Uterus (tissue), 3 donors: ENCODE measurements at regions not wholly inside any gene's neighbourhood (a gene's known extent, or its start where the extent isn't known, plus 50 kb on each side); places are given as distances from the start of the nearest gene placed in this dataset.

Experiments used
- DNase-seq, 2 donors: peaks; one replicate each; pipeline ENCODE4 v3.0.0-alpha.2; 2019 to 2020
- H3K27ac ChIP-seq, 2 donors: fragments of 200-600 bp; sonication (generic); 1 replicate in 1 of 2; 2 replicates in 1 of 2; pipeline ENCODE4 v1.5.1; 2016 to 2018
- H3K27me3 ChIP-seq, 2 donors: fragments of 200-600 bp; sonication (generic); one replicate each; pipeline ENCODE4 v1.5.1; 2018 to 2019; ENCODE audit warnings: control low read depth in 1 of 2
- H3K36me3 ChIP-seq, 2 donors: fragments of 200-600 bp; sonication (generic); one replicate each; pipeline ENCODE4 v1.5.1; 2019; ENCODE audit warnings: control low read depth in 1 of 2
- H3K4me1 ChIP-seq, 2 donors: fragments of 200-600 bp; sonication (generic); one replicate each; pipeline ENCODE4 v1.5.1; 2018 to 2019; ENCODE audit warnings: control low read depth in 1 of 2
- H3K4me3 ChIP-seq, 2 donors: fragments of 200-600 bp; sonication (generic); 1 replicate in 1 of 2; 2 replicates in 1 of 2; pipeline ENCODE4 v1.5.1; 2018 to 2019; ENCODE audit warnings: mild to moderate bottlenecking in 1 of 2
- H3K9me3 ChIP-seq, 2 donors: fragments of 200-600 bp; sonication (generic); one replicate each; pipeline ENCODE4 v1.5.1; 2019; ENCODE audit warnings: control low read depth in 1 of 2
- CTCF ChIP-seq, 4 experiments: fragments of 200-600 bp in 2 of 4; fragments of 450-650 bp in 2 of 4; sonication (generic) in 2 of 4; IDR thresholded peaks; one replicate each; pipeline ENCODE4 v1.5.1; 2016 to 2019; ENCODE audit warnings: antibody characterized with exemption in 4 of 4, mild to moderate bottlenecking in 2 of 4, moderate library complexity in 1 of 4
- POLR2A ChIP-seq, 2 donors: fragments of 450-650 bp; IDR thresholded peaks; one replicate each; pipeline ENCODE4 v1.6.1; 2016; ENCODE audit warnings: antibody characterized with exemption in 2 of 2, mild to moderate bottlenecking in 1 of 2, moderate library complexity in 1 of 2
- intact Hi-C: fragments of 100-400 bp; cut with DNase I; formaldehyde crosslinking; loops from one replicate; pipeline ENCODE4 v1.15.1; 2023; ENCODE audit warnings: low total_unique reads
- donor health status: DM: yes; HTN: yes; CAD: no.

GRCh38 chr4:111685205-111685604 lies 460.0 kb upstream of the FAM241A start:
- no peaks in the 10 kb centered on the region for H3K27me3 ChIP-seq
- no peak overlapping the region for H3K27ac ChIP-seq
- DNase-seq = no peak
- TF ChIP-seq CTCF (IDR thresholded peaks at IDR 0.05) (no peak), POLR2A (IDR thresholded peaks at IDR 0.05) (no peak)
- H3K9me3 ChIP-seq = no peaks in the 10 kb centered on the region
- intact Hi-C loops = loop anchor here (10.0 kb wide), 1 partner anchor 240 kb away; no protein-coding TSS in a partner anchor
- no peaks in the 10 kb centered on the region for H3K36me3 ChIP-seq
- no peak overlapping the region for H3K4me3 ChIP-seq
- H3K4me1 ChIP-seq = peaks cover 0 to 10% of the 10 kb centered on the region in 2 donors

- no peaks in the 10 kb centered on the region for H3K9me3 ChIP-seq
- peak overlapping the region in 1 of 2 donors; percentile 13 for H3K27ac ChIP-seq
- no peaks in the 10 kb centered on the region for H3K27me3 ChIP-seq
- no peak overlapping the region for H3K4me3 ChIP-seq
- DNase-seq = peak; percentile 42 to 70
- TF ChIP-seq POLR2A (IDR thresholded peaks at IDR 0.05) = no peak
- TF ChIP-seq CTCF (IDR thresholded peaks at IDR 0.05) = no peak
- intact Hi-C loops = loop anchor here (10.0 kb wide), 1 partner anchor 236 kb away; no protein-coding TSS in a partner anchor
- H3K4me1 ChIP-seq = peaks cover 0 to 14% of the 10 kb centered on the region in 2 donors
- no peaks in the 10 kb centered on the region for H3K36me3 ChIP-seq
Observed at GRCh38 chr4:111689214-111689613, 456.0 kb upstream of the FAM241A start.

- intact Hi-C loops = loop anchor here (10.0 kb wide), 1 partner anchor 235 kb away; no protein-coding TSS in a partner anchor
- TF ChIP-seq CTCF (IDR thresholded peaks at IDR 0.05) (no peak), POLR2A (IDR thresholded peaks at IDR 0.05) (no peak)
- H3K9me3 ChIP-seq = no peaks in the 10 kb centered on the region
- DNase-seq = no peak
- no peaks in the 10 kb centered on the region for H3K27me3 ChIP-seq
- H3K36me3 ChIP-seq = no peaks in the 10 kb centered on the region
- H3K27ac ChIP-seq = peak overlapping the region in 1 of 2 donors; percentile 13
- peaks cover 0 to 14% of the 10 kb centered on the region in 2 donors for H3K4me1 ChIP-seq
- H3K4me3 ChIP-seq = no peak overlapping the region
Observed at GRCh38 chr4:111689731-111690130, 455.5 kb upstream of the FAM241A start.

- no peaks in the 10 kb centered on the region for H3K36me3 ChIP-seq
- intact Hi-C loops = no loop called here
Observed at GRCh38 chr4:111693758-111694157, 451.5 kb upstream of the FAM241A start.

GRCh38 chr4:111695677-111696076 lies 449.6 kb upstream of the FAM241A start:
- H3K36me3 ChIP-seq = no peaks in the 10 kb centered on the region
- no peak for DNase-seq
- no peaks in the 10 kb centered on the region for H3K27me3 ChIP-seq
- no peaks in the 10 kb centered on the region for H3K9me3 ChIP-seq
- no peak overlapping the region for H3K4me3 ChIP-seq
- H3K4me1 ChIP-seq = no peaks in the 10 kb centered on the region
- intact Hi-C loops = no loop called here
- TF ChIP-seq POLR2A (IDR thresholded peaks at IDR 0.05) (no peak), CTCF (IDR thresholded peaks at IDR 0.05) (no peak)
- no peak overlapping the region for H3K27ac ChIP-seq

More at GRCh38 chr4:111693758-111694157, 451.5 kb upstream of the FAM241A start:
- H3K4me1 ChIP-seq = peaks cover 0 to 14% of the 10 kb centered on the region in 2 donors
- H3K4me3 ChIP-seq = no peak overlapping the region
- DNase-seq = peak in 1 of 2 donors; percentile 21
- no peak overlapping the region for H3K27ac ChIP-seq
- no peaks in the 10 kb centered on the region for H3K9me3 ChIP-seq
- H3K27me3 ChIP-seq = no peaks in the 10 kb centered on the region
- TF ChIP-seq POLR2A (IDR thresholded peaks at IDR 0.05) (no peak), CTCF (IDR thresholded peaks at IDR 0.05) (no peak)
